HG03432 (cell line): ENCODE measurements at regions not wholly inside any gene's neighbourhood (a gene's known extent, or its start where the extent isn't known, plus 50 kb on each side); places are given as distances from the start of the nearest gene placed in this dataset.

Experiments used
- ATAC-seq: cut with Tn5 transposase; IDR thresholded peaks from one replicate; pipeline ENCODE4 v1.9.1; 2021; ENCODE audit warnings: mild to moderate bottlenecking, moderate library complexity; ENCODE audit not compliant: unreplicated experiment

GRCh38 chr6:169843110-169843509 is 91.7 kb downstream of the ERMARD start:
- no peak for ATAC-seq

- no peak for ATAC-seq
Measured at GRCh38 chr6:169841907-169842606, 90.6 kb downstream of the ERMARD start.

- no peak for ATAC-seq
Measured at GRCh38 chr6:169841251-169841650, 89.8 kb downstream of the ERMARD start.

- ATAC-seq = no peak
Measured at GRCh38 chr6:169839898-169840631, 88.6 kb downstream of the ERMARD start.

GRCh38 chr6:169839493-169839892 is 88.1 kb downstream of the ERMARD start:
- no peak for ATAC-seq

GRCh38 chr6:169839029-169839481 is 87.6 kb downstream of the ERMARD start:
- no peak for ATAC-seq

- ATAC-seq = no peak
Measured at GRCh38 chr6:169838346-169839028, 87.1 kb downstream of the ERMARD start.

GRCh38 chr6:169837529-169838250 is 86.3 kb downstream of the ERMARD start:
- no peak for ATAC-seq

GRCh38 chr6:169833258-169833794 is 81.9 kb downstream of the ERMARD start:
- no peak for ATAC-seq

GRCh38 chr6:169832247-169832948 is 81.0 kb downstream of the ERMARD start:
- ATAC-seq = no peak

- peak; percentile 82 for ATAC-seq
Measured at GRCh38 chr6:169831450-169832246, 80.2 kb downstream of the ERMARD start.
